HG03045 (cell line): ENCODE measurements at regions not wholly inside any gene's neighbourhood (a gene's known extent, or its start where the extent isn't known, plus 50 kb on each side); places are given as distances from the start of the nearest gene placed in this dataset.
"Not testable (repeated sequence)": the region's sequence is repeated elsewhere in the genome, so short reads cannot be mapped to it uniquely, and the experiment has no call there.

Experiments
- ATAC-seq: cut with Tn5 transposase; IDR thresholded peaks from one replicate; pipeline ENCODE4 v1.9.1; 2021; ENCODE audit warnings: mild to moderate bottlenecking, moderate library complexity; ENCODE audit not compliant: unreplicated experiment

GRCh38 chr5:106292654-106293053 is 1378.1 kb downstream of the EFNA5 start:
- ATAC-seq: no peak

DNA sequence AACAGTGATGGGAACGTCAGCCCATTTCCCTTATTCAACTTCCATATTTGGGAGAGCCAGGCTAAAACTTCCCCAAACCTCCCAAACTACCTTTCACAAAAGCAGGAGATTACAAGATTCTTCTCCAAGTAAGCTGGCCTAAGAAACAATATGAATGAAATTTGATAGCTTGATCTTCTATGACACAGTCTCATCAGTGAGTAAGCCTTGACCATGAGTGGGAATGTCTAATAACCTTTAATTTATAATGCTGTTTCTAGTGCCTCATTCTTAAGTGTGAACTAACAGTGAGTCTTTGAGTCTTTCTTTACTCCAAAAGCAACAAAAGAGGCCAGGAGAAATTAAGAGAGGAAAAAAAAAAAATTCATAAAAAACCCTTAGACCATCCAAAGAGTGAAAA is 1379.9 kb downstream of the EFNA5 start:
- no peak for ATAC-seq

GRCh38 chr5:106288979-106289378 is 1381.8 kb downstream of the EFNA5 start:
- ATAC-seq: no peak

- no peak for ATAC-seq
These were observed 1393.1 kb downstream of the EFNA5 start for GRCh38 chr5:106277540-106278096.

GRCh38 chr5:106269252-106269843 is 1401.4 kb downstream of the EFNA5 start:
- no peak for ATAC-seq

DNA sequence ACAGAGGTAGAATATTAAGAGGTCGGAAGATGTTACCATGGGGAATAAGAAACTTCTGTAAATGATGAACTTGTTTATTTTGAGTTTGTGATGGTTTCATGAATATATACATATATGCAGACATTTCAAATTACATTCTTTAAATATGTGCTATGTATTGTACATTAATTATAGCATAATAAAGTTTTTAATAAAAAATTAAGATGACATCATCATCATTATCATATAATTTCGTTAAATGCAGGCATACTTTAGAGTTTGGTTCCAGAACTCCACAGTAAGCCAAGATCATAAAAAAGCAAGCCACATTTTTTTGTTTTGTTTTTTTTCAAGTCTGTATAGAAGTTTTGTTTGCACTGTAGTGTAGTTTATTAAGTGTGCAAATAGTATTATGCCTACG is 1403.5 kb downstream of the EFNA5 start:
- ATAC-seq: no peak

GRCh38 chr5:106262395-106262794 is 1408.3 kb downstream of the EFNA5 start:
- ATAC-seq: no peak

GRCh38 chr5:106259431-106260090 is 1411.2 kb downstream of the EFNA5 start:
- ATAC-seq: not testable (repeated sequence)

DNA sequence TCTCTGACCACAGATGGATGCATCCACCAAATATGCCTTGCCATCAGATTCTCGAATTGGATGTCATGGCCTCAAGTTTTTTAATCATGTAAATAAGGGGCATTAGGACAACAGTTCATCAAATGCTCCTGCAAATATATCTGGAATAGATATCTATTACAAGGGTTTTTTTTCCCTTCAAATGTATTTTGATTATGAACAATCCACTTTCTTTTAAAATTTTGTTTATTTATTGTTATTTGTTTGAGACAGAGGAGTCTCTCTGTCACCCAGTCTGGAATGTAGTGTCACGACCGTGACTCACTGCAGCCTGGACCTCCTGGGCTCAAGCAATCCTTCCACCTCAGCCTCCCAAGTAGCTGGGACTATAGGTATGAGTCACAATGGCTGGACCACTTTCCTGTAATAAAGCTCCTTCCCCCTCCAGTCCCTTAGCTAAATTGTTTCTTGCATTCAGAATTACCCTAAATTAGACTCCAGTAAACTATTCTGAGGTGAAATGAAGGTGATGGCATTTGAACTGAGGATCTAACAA is 1412.1 kb downstream of the EFNA5 start:
- ATAC-seq: no peak

DNA sequence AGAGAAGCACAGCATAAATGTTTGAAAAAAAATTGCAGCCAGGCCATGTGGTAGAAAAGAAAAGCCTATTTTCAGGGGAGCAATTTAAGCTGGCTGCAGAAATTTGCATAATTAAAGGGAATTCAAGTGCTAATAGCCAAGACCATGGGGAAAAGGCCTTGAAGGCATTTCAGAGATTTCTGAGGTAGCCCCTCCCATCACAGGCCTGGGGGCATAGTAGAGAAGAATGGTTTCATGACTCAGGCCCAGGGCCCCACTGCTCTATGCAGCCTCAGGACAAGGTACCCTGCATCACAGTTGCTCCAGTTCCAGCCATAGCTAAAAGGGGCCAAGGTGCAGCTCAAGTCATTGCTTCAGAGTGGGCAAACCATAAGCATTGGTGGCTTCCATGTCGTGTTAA is 1416.0 kb downstream of the EFNA5 start:
- no peak for ATAC-seq

DNA sequence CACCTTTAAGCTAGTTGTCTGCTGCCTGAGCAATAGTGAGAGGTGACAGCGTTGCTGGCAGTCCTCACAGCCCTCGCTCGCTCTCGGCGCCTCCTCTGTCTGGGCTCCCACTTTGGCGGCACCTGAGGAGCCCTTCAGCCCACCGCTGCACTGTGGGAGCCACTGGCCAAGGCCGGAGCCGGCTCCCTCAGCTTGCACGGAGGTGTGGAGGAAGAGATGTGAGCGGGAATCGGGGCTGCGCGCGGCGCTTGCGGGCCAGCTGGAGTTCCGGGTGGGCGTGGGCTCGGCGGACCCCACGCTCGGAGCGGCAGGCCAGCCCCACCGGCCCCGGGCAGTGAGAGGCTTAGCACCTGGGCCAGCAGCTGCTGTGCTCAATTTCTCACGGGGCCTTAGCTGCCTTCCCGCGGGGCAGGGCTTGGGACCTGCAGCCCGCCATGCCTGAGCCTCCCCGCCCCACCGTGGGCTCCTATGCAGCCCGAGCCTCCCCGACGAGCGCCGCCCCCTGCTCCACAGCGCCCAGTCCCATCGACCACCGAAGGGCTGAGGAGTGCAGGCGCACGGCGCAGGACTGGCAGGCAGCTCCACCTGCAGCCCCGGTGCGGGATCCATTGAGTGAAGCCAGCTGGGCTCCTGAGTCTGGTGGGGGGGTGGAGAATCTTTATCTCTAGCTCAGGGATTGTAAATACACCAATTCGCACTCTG is 1424.5 kb downstream of the EFNA5 start:
- not testable (repeated sequence) for ATAC-seq

DNA sequence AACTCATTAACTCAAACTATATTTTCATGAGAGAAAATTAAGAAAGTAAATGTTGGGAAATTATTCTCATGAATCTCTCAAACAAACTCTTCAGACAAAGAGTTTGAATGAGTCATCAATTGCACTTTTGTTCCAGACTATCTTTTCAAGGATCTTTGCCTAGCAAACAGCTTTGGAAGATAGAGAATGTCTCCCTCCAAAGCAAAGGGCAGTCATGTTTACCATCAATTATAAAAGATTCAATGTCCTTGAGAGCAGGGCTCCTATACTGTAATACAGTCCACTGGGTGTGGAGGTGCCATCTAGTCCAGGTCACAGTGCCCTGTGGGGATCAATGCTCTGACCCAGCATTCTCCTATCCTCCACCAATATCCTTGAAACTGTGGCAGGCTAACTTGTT is 1429.3 kb downstream of the EFNA5 start:
- no peak for ATAC-seq

- ATAC-seq: no peak
These were observed 1464.7 kb downstream of the EFNA5 start for GRCh38 chr5:106205916-106206571.

GRCh38 chr5:106202035-106202434 is 1468.7 kb downstream of the EFNA5 start:
- no peak for ATAC-seq

DNA sequence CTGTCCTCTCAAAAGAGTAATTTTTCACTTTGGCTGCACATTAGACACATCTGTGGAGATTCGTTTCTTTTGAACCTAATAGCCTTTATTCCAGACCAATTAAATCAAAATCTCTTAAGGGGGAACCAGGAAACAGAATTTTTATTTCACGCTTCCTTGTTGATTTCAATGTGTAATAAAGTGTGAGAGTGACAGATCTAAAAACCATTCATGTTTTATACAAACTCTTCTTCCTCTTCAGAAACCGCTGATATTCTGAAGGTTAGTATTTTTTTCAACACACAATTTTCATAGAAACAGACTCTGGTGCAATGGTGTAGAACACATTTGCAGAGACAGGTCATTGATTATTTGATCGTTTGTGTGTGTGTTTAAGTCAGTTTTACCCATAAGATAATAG is 1469.8 kb downstream of the EFNA5 start:
- no peak for ATAC-seq

GRCh38 chr5:106195679-106196474 is 1474.9 kb downstream of the EFNA5 start:
- no peak for ATAC-seq

- ATAC-seq: no peak
These were observed 1481.5 kb downstream of the EFNA5 start for GRCh38 chr5:106189121-106189809.

DNA sequence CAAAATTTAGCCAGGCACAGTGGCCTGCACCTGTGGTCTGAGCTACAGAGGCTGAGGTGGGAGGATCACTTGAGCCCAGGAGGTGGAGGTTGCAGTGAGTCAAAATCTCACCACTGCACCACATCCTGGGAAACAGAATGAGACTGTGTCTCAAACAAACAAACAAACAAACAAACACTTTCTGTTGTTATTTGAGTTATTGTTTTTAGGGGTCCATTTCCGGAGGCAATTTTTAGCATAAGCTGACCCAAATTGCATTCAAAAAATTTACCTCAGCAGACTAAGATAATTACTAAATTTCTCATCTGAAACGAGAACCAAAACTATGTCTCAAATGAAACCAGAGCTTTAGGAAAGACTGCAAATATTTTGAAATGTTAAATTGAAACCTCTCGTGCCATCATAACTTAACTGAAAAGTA is 1485.1 kb downstream of the EFNA5 start:
- no peak for ATAC-seq

- no peak for ATAC-seq
These were observed 1495.8 kb downstream of the EFNA5 start for GRCh38 chr5:106174903-106175302.
